GM19239 (cell line): ENCODE measurements at regions not wholly inside any gene's neighbourhood (a gene's known extent, or its start where the extent isn't known, plus 50 kb on each side); places are given as distances from the start of the nearest gene placed in this dataset.

Experiments used
- DNase-seq: peaks from one replicate; pipeline ENCODE4 v3.0.0; 2011; ENCODE audit warnings: low spot score; ENCODE audit not compliant: insufficient read length
- FAIRE-seq: peaks from 2 replicates; lab custom pipeline; 2011; peaks lifted over from hg19 to GRCh38; lab: Jason Lieb, UNC

GRCh38 chr12:58592475-58593207 is 327.7 kb downstream of the LRIG3 start:
- no peak for FAIRE-seq
- no peak for DNase-seq

GRCh38 chr12:58593557-58594304 is 326.6 kb downstream of the LRIG3 start:
- DNase-seq (no peak), FAIRE-seq (no peak)

GRCh38 chr12:58596381-58596780 is 323.9 kb downstream of the LRIG3 start:
- FAIRE-seq (no peak), DNase-seq (no peak)

GRCh38 chr12:58601529-58601928 is 318.8 kb downstream of the LRIG3 start:
- DNase-seq (no peak), FAIRE-seq (no peak)

GRCh38 chr12:58602179-58602578 is 318.1 kb downstream of the LRIG3 start:
- DNase-seq (no peak), FAIRE-seq (no peak)

- FAIRE-seq: no peak
- DNase-seq: no peak
Measured at GRCh38 chr12:58602736-58603135, 317.6 kb downstream of the LRIG3 start.

- DNase-seq: no peak
- no peak for FAIRE-seq
Measured at GRCh38 chr12:58607805-58608204, 312.5 kb downstream of the LRIG3 start.

GRCh38 chr12:58608711-58609110 is 311.6 kb downstream of the LRIG3 start:
- no peak for FAIRE-seq
- no peak for DNase-seq

- no peak for DNase-seq
- no peak for FAIRE-seq
Measured at GRCh38 chr12:58615047-58615446, 305.3 kb downstream of the LRIG3 start.

GRCh38 chr12:58615576-58615975 is 304.7 kb downstream of the LRIG3 start:
- no peak for FAIRE-seq
- DNase-seq: no peak

- DNase-seq (no peak), FAIRE-seq (no peak)
Measured at GRCh38 chr12:58616618-58617017, 303.7 kb downstream of the LRIG3 start.

GRCh38 chr12:58621126-58621525 is 299.2 kb downstream of the LRIG3 start:
- no peak for DNase-seq
- FAIRE-seq: no peak

GRCh38 chr12:58629376-58629775 is 290.9 kb downstream of the LRIG3 start:
- FAIRE-seq (no peak), DNase-seq (no peak)

GRCh38 chr12:58633479-58633878 is 286.8 kb downstream of the LRIG3 start:
- FAIRE-seq (no peak), DNase-seq (no peak)

GRCh38 chr12:58639318-58639934 is 280.9 kb downstream of the LRIG3 start:
- no peak for FAIRE-seq
- no peak for DNase-seq

GRCh38 chr12:58640314-58640713 is 280.0 kb downstream of the LRIG3 start:
- DNase-seq (no peak), FAIRE-seq (no peak)

GRCh38 chr12:58645946-58646345 is 274.4 kb downstream of the LRIG3 start:
- FAIRE-seq (no peak), DNase-seq (no peak)

- DNase-seq: no peak
- no peak for FAIRE-seq
Measured at GRCh38 chr12:58647495-58647894, 272.8 kb downstream of the LRIG3 start.

GRCh38 chr12:58648176-58648575 is 272.1 kb downstream of the LRIG3 start:
- no peak for DNase-seq
- no peak for FAIRE-seq

- DNase-seq (no peak), FAIRE-seq (no peak)
Measured at GRCh38 chr12:58651850-58652249, 268.5 kb downstream of the LRIG3 start.

GRCh38 chr12:58654021-58654420 is 266.3 kb downstream of the LRIG3 start:
- DNase-seq (no peak), FAIRE-seq (no peak)
